HuH-7.5 (cell line): ENCODE measurements at regions not wholly inside any gene's neighbourhood (a gene's known extent, or its start where the extent isn't known, plus 50 kb on each side); places are given as distances from the start of the nearest gene placed in this dataset.

ENCODE experiments used
- DNase-seq: peaks from one replicate; pipeline ENCODE4 v3.0.0; 2011; ENCODE audit warnings: low spot score

DNA sequence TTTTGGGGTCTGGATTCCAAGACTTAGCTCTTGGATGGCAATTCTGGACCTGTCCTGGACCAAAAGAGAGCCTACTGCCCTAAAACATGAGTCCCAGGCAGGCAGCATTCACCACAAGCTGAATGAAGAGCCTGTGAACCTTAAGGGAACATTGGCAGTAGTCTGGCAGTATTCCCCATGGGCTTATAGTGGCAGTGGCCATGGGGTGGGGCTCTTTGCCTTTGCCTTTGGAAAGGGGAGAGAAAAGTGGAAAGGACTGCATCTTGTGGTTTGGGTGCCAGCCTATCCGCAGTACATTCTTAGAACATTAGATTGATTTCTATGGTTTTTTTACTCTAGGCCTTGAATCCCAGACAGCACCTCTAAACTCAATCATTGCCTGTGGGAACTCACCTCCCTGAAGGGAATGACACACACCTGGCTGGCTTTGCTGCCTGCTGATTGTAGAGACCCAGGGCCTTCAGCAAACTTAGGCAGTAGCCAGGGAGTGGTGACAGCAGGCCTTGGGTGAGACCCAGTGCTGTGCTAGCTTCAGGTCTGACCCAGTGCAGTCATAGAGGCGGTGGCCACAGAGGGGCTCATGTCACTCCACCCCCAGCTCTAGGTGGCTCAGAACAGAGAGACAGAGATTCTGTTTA, 216.3 kb downstream of the CETN3 start:
- no peak for DNase-seq

DNA sequence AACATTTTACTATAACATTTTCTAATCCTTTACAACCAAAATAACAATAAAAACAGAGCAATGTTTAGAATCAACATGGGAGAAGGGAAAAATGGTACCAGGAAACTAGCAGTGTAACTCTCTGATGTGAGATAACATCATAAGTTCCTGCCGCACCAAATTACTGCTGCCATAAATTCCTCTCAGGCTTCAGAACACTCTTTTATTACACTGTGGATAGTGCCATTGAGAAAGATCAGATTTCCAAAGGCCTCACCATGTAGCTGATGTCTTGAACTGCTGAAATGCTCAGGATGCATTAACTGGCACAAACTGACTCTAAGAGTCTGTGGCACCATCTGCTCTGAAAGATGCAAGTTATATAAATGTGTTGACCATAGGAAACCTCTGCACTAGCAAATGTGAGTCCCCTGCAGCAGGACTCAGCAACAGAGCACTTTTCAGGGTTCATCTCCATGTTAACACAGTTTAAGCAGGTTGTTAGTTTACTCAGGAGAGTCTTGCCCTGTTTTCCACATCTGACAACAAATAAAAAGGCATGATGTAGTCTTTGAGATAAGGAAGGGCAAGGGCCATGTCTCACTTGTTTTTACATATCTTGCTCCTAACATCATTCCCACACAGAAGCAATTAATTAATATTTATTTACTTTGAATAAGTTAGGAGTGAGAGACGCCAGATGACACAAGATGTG, 218.1 kb downstream of the CETN3 start:
- no peak for DNase-seq

DNA sequence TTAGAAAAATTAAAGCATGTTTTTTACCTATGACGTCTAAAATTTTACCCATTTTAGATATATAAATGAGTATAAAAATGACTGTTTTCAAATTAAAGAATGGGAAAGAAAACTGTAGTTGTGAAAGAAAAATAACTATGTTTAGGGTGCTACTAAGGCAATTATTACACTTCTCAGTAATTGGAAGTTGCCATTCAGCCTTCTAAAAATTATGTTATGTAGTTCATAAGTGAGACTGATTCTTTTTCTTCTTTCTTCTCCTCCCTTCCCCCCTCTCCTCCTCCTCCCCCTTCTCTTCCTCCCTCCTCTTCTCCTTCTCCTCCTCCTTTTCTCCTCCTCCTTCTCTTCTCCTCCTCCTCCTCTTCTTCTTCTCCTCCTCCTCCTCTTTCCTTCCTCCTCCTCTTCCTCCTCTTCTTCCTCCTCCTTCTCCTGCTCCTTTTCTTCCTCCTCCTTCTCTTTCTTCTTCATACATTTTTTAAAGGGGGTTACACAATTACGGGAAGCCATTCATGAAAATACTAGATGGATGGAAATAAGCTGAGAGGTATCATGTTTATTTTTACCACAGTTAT, 223.6 kb downstream of the CETN3 start:
- no peak for DNase-seq

DNA sequence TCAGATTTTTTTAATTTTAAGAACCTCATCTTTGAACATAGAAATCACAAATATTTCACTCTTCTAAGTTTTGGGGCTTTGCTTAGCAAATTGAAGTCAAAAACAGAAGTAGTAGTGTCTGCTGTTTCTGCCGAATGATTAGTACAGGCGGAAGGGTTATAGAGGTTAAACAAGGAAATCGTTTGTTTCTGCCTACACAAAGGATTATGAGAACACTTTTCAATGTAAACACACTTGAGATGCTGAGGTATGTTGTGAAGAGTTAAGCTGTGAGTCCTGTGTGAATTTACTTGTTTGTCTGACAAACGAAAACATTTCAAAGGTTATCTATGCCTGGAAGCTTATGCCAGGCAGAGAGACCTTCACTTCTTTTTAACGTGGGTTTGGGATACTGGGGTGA, 224.8 kb downstream of the CETN3 start:
- DNase-seq = no peak

DNA sequence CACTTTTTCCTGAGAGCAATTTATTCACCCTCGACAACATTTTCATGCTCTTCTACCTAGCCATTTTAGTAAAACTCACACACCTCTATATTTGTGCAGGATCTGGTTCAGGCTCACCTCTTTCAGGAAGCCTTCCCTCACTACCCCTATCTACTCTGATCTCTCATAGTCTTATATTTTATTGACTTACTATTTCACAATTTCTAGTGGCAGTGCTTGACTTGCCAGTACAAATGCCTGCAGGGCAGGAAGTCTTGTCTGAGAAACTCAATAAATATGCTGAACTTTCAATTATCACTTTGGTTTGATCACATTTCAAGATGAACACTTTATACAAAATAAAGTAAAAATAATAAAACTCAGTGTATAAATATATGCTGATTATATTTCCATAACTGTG, 226.8 kb downstream of the CETN3 start:
- DNase-seq = no peak

DNA sequence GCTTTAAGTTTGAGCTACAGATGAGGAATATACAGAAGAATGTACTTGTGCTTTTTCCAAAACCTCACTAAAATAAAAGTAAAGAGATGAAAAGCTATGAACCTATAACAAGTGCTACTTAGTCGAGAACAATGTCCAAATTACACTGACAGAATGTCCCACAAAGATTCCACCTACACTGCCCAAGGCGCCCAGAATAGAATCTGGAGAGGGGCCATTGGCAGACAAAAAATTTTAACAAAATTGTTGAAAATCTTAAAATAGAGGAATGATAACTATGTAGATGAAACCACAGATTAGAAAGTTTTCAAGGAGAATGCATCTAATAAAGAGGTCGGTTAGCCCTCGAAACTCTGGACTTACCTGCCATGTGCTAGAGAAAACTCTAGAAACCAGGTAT, 235.3 kb downstream of the CETN3 start:
- DNase-seq = no peak

DNA sequence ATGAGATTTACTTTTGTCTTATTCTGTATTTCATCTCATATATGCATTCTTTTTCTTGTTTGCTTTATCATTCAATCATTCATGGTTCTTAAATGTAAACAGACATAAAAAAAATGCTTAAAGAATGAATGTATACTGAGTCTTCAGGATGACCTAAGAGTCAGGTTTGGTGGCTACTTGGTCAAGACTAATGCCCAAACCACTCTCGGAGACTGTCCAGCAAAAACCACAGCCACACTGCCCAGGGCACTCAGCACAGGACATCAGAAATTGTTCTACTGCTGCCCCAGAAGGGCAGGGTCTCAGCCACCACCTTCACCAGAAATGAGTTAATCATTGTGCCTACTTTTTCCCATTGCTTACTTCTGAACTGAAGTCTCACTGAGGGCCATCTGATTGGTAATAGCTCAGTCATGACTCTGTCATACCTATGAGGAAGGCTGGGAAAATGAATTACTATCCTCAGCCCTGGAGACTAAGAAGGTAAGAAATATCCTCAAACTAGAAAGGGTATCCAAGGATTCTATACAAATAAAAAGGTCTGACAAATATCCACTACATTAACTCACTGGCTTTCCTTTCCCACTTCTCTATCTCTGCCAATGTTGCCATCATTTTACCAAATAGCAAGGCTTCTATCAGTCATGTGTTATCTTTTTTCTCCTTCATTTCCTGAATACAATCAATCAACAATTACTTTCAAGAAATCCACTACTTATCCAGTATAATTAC, 236.1 kb downstream of the CETN3 start:
- no peak for DNase-seq

DNA sequence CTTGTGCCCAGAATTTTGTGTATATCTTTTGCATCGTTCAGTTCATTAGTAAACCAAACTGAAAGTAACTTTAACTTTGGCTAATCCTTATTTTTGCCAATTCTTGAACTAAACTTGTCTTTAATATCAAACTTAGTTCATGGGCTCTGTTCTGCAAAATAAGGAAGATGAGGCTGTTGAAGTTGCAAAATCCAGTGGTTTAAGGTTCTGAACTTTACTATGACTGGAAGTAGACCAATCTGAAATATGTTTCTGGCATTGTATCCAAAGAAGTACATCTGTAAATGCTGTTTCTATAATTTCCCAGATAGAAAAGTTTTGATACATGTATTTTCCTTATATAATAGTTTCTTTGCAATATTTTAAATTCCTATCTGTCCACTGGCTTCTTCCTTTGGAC, 238.1 kb downstream of the CETN3 start:
- DNase-seq = no peak

DNA sequence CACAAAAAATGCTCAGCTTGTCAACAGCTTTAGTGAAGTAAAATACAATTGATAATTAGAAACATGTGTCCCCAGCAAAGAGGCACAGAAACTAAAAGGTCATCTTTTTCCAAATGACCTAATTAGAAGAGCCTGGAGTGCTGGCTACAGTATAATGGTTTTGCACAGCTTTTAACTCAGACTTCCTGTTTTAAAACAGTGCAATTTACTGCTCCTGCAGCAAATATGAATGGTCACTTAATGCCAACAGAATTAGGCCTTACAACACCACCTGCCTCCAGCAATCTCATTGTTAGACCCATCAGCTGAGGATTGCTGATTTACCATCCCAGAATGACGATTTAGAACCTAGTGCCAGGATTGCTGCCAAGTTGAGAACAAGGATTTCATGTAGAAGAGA, 239.3 kb downstream of the CETN3 start:
- DNase-seq = no peak

DNA sequence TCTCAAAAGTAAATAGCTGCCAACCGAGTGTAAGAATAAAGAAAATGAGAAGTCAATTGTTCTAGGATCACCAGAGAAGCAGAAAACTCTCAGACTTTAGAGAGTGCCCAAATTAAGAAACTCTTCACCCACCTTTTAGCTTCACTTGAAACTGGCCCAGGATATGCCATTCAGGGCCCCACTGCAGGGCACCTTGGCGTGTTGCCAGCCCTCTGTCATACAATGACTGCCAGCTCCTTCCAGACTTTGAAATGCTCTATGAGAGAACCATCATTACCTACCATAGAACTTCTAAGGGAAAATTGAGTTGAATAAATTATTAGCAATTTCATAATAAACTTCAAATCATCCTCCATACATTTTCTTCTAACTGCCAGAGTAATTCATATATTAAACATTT, 240.5 kb downstream of the CETN3 start:
- no peak for DNase-seq

DNA sequence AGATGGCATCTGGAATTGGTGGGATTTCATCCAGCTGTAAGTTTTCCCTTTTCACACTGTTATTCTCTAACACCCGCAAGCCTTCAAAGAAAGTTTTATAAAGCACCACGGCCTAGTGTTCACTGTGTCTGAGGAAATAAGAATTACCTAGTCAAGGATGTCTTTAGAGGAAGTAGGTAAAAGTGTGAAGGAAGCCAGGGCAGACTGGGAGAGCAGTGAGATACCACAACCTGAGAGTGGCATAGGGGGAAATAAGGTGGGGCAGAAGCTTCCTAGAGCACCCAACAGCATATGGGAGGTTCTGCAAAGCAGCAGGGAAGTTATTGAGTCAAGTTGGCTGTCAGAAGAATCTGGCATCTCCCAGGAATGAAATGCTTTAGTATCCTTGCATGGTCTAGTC, 241.2 kb downstream of the CETN3 start:
- no peak for DNase-seq

DNA sequence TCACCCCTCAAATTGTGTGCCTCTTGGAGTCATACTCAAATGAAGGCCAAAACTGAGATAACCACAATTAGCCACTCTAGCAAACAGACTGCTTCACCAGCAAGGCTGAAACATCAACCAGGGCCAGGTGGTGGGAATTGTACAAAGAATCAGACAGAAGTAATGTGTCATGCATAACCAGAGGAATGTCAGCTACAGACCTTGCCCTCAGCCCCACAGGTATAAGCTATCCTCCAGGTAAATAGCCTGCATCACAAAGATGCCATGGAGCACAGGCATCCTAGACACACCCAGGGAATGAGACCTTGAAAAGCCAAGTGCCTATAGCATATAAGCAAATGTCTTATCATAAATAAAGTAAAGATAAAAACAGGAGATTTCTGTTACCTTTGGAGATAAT, 242.7 kb downstream of the CETN3 start:
- no peak for DNase-seq

DNA sequence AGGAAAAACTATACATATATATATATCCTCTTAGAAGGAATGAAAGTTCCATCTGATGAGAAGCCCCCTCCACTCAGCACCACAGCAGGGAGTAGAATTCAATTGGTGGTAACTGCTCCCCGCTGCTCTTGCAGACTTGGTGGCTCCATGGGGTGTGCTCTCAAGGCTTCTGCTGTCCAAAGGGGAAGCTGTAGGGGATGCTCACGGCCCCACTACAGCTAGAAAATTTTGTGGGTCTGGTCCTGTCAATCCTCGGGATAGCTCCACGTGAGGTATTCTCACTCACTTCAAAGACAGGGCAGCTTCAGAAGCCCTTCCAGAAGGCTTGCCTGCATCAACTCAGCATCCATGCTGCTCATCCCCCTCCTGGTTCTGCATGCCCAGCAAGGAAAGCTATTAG, 247.2 kb downstream of the CETN3 start:
- no peak for DNase-seq

DNA sequence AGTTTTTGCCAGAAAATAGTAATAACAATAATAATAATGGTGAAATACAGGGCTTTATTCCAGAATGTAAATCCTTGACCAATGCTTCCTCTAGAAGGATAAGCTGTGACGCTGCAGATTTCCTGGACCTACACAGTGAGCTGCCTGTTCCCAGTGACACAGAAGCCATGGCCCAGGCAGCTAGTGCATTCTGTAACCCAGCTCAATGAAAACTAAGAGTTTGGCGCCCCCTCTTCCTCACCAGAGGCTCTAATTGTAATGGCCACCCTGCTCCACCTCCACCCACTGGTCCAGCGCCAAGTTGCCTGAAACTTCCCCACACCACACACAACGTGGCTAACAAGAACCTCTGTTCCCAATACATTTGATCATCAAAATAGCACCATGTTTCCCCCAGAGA, 248.1 kb downstream of the CETN3 start:
- DNase-seq = no peak

DNA sequence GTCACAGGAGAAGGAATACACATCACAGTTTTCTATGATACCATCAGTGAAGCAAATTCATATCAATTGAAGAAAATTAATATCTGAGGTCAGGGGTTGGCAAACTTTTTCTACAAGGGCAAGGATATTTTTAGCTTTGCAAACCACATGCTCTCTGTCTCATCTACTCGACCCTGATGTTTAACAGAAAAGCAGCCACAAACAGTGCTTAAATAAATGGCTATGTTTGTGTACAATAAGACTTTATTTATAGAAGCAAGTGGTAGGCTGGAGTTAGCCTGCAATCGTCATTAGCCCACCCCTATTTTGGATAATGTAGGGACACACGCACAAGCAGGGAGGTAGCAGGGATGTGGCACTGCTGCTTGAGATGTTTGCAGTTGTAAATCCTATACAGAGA, 251.4 kb downstream of the CETN3 start:
- no peak for DNase-seq

DNA sequence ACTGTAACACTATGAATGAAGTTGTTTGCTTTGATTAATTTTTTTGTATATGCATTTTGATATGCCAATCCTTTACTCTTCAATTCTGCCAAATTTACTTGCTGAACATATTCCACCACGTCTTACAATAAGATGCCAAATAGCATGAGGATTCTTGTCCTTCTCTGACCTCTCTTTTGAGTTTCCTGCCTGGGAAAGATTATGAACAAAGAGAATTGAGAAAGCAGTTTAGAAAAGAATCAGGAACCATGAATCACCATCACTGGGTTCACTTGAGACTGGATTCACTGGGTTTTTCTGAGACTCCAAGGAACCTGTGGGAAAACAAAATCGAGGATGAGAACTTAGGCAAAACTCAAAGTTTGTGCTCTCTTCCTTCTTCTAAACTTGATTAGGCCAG, 256.5 kb downstream of the CETN3 start:
- no peak for DNase-seq

DNA sequence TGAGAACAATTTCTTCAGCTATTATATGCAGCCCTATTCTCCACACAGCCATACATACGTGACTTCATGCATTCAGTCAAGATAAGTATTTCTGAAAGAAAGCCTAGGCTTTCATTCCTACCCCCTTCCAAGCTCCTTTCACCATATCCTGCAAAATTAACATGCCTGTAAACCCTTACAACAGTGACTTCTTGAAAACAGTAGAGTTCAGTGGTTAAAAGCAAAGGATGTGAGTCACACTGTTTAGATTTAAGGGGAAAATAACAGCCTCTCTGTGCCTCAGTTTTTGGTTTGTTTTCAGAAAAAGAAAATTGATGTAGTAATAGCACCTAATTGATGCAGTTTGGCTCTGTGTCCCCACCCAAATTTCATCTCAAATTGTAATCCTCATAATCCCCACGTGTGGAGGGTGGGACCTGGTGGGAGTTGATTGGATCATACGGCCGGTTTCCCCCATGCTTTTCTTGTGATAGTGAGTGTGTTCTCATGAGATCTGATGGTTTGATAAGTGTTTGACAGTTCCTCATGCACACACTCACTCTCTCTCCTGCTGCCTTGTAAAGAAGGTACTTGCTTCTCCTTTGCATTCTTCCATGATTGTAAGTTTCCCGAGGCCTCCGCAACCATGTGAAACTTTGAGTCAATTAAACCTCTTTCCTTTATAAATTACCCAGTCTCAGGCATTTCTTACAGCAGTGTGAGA, 264.8 kb downstream of the CETN3 start:
- no peak for DNase-seq

DNA sequence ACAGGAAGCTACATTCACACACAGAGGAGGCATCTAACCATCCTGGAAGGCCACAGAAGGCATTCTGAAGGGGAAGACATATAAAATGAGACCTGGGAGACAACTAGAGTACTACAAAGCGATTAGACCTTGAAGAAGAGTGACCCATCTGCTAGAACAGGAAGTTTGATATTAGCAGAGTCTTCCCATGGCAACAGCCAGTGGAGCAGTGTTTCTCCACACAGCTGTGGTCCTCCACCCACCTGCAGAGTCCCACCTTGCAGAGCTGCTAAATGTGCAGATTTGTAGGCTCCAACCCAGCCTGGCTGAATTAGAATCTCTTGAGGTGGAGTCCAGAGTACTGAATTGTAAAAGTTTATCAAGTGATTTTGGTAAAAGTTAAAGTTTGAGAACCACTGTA, 267.0 kb downstream of the CETN3 start:
- no peak for DNase-seq

DNA sequence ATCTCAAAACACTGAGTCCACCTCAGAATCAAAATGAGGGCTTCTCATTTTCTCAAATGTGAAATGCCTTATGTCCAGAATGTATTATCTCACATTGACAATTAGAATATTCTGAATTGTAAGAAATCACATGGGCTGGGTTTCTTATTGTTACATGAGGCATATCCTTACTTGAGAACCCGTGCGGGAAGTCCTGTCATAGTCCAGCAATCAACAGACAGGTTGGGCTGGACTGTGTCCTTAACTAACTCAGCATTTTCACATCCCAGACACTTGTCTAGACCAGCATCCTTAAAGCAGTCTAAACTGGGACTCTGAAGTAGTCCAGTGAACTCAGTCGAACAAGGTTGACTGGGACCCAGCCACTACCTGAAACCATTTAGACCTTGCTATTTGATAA, 267.6 kb downstream of the CETN3 start:
- no peak for DNase-seq

DNA sequence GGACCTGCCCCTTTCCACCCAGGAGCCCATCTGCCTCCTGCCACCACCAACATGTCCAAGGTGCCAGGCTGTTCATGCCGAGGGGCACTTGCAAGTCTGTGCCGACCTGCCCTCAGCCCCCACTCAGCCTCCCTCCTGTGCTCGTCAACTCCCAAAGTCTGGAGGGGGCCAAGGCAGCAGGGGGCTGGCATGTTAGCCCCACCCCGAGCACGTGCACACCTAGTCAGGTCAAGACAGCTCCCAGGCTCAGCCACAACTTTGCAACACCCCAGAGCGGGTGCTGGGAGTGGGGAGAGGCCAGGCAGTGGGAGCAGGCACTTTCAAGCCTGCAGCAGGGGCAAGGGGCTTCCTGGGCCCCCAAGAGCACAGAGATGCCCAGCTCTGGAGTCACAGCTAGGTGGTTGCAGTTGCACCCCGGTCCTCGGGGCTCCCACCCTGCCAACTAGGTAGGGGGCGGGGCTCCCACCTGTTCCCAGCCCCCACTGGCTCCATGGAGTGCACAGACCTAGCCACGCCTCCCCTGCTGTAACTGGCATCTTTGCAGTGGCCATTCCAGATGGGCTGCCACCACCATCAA, 272.5 kb downstream of the CETN3 start:
- no peak for DNase-seq

DNA sequence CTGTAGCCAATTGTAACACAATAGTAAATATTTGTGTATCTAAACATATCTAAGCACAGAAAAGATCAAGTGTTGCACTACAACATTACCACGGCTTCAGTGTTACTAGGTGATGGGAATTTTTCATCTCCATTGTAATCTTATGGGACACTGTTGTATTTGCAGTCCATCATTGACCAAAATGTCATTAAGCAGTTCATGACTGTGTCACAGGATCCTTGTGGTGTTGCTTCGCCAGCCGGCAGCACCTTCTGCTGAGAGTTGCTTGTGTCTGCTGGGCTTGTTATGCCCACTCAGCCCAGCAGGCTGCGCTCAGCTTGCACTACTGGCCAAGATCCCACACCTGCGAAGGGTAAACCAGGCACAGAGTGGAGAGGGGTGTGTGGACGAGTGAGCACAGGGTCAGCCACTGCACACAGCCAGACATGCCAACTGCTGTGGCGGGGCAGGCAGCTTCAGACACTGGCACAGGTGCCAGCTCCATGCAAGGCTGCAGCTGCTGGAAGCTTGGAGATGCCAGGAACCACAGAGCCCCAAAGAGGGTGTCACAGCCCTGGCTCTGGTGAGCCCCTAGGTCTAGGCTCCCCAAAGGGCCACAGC, 273.7 kb downstream of the CETN3 start:
- no peak for DNase-seq

DNA sequence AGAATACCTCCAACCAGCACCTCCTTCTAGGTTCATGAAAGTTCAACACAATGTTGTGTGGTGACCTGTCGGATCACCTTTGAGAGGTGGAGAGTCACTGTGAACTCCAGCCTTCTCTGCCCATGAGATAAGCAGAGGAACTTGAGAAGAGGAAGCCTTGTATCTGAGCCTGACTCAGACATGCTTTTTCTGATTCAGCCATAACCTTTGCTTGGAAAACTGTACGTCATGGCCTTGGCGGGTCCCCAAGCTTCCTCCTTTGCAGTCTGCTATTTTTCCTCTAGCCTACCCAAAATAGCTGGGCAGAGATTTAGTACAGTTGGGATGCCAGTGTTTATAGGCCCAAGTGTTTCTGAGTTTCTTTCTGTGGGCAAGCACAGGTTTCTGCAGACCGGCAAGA, 274.7 kb downstream of the CETN3 start:
- no peak for DNase-seq
